Kidney (tissue), 13 donors: ENCODE measurements at regions not wholly inside any gene's neighbourhood (a gene's known extent, or its start where the extent isn't known, plus 50 kb on each side); places are given as distances from the start of the nearest gene placed in this dataset.
"Not testable (repeated sequence)": the region's sequence is repeated elsewhere in the genome, so short reads cannot be mapped to it uniquely, and the experiment has no call there.

Source experiments
- DNase-seq, 5 donors: peaks; one replicate each; pipeline ENCODE4 v3.0.0-alpha.2; 2013 to 2020
- FAIRE-seq: peaks from 2 replicates; lab custom pipeline; 2012; peaks lifted over from hg19 to GRCh38; lab: Jason Lieb, UNC
- H3K27ac ChIP-seq, 2 donors: one replicate each; pipeline ENCODE4 v1.7.0; 2013; ENCODE audit warnings: low read depth in 2 of 2, low read length in 2 of 2, inconsistent platforms in 1 of 2
- H3K27me3 ChIP-seq: one replicate; pipeline ENCODE4 v1.7.1; 2013; ENCODE audit warnings: low read length, inconsistent platforms; ENCODE audit not compliant: control insufficient read depth, insufficient read depth
- H3K36me3 ChIP-seq, 3 donors: one replicate each; pipeline versions ENCODE4 v1.7.0 to v1.7.1; 2013; ENCODE audit warnings: low read length in 3 of 3, control low read depth in 1 of 3, inconsistent platforms in 1 of 3; ENCODE audit not compliant: insufficient read depth in 3 of 3, control insufficient read depth in 2 of 3
- H3K4me1 ChIP-seq, 3 donors: one replicate each; pipeline versions ENCODE4 v1.7.0 to v1.7.1; 2013; ENCODE audit warnings: low read length in 3 of 3, inconsistent platforms in 1 of 3, low read depth in 1 of 3; ENCODE audit not compliant: control insufficient read depth in 2 of 3, insufficient read depth in 2 of 3
- H3K4me3 ChIP-seq, 3 donors: one replicate each; pipeline versions ENCODE4 v1.7.0 to v1.8.1; 2013; ENCODE audit warnings: low read length in 3 of 3, control low read depth in 1 of 3, inconsistent platforms in 1 of 3
- H3K9ac ChIP-seq, 3 donors: one replicate each; pipeline versions ENCODE4 v1.7.0 to v1.7.1; 2013; ENCODE audit warnings: low read length in 3 of 3, control low read depth in 1 of 3, inconsistent platforms in 1 of 3
- H3K9me3 ChIP-seq, 3 donors: one replicate each; pipeline versions ENCODE4 v1.7.0 to v1.7.1; 2013; ENCODE audit warnings: low read length in 3 of 3, control low read depth in 1 of 3, inconsistent platforms in 1 of 3; ENCODE audit not compliant: control insufficient read depth in 2 of 3, insufficient read depth in 1 of 3
- intact Hi-C: fragments of 100-400 bp; cut with DNase I; formaldehyde crosslinking; loops from one replicate; pipeline ENCODE4 v1.11.1; 2022
- TF ChIP-seq, protein P1 (sequence below): IDR thresholded peaks from 3 replicates; pipeline ENCODE4 v1.5.1; 2012; ENCODE audit warnings: mild to moderate bottlenecking, moderate library complexity, borderline replicate concordance; ENCODE audit not compliant: insufficient read depth; ENCODE audit errors: extremely low read depth
- donor health status: control.
- donor health status: control.
- donor health status: control.
- donor health status: control.
- donor health status: control.
- donor health status: DM: yes; HTN: yes; CAD: no.
- donor health status: Normal renal cell carcinoma (clear cell type).

DNA sequence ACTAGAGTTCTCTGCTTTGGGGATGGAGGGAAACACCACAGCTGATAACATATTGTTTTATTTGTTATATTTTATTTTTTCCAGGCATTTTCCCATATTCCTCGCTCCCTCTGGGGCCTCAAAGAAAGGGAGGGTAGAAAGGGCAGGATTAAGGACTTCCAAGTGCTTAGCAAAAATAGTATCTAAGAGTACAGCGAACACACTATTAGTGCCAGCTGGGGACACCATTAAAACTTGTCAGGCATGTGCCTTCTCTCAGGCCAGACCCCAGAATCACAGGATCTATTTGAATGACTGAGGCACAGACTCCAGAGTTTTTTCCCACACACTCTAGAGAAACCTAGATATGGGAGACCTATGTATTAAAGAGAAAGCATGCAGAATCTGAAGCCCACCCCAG is 451.0 kb upstream of the TRPC7 start:
- Histone ChIP-seq H3K27me3 (no peaks in the 10 kb centered on the region), H3K36me3 (no peaks in the 10 kb centered on the region), H3K9ac (no peak overlapping the region), H3K9me3 (no peaks in the 10 kb centered on the region), H3K4me3 (no peak overlapping the region), H3K27ac (no peak overlapping the region), H3K4me1 (no peaks in the 10 kb centered on the region)
- TF ChIP-seq, protein P1, sequence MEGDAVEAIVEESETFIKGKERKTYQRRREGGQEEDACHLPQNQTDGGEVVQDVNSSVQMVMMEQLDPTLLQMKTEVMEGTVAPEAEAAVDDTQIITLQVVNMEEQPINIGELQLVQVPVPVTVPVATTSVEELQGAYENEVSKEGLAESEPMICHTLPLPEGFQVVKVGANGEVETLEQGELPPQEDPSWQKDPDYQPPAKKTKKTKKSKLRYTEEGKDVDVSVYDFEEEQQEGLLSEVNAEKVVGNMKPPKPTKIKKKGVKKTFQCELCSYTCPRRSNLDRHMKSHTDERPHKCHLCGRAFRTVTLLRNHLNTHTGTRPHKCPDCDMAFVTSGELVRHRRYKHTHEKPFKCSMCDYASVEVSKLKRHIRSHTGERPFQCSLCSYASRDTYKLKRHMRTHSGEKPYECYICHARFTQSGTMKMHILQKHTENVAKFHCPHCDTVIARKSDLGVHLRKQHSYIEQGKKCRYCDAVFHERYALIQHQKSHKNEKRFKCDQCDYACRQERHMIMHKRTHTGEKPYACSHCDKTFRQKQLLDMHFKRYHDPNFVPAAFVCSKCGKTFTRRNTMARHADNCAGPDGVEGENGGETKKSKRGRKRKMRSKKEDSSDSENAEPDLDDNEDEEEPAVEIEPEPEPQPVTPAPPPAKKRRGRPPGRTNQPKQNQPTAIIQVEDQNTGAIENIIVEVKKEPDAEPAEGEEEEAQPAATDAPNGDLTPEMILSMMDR = no peak
- FAIRE-seq (no peak), DNase-seq (no peak)
- intact Hi-C loops = no loop called here

DNA sequence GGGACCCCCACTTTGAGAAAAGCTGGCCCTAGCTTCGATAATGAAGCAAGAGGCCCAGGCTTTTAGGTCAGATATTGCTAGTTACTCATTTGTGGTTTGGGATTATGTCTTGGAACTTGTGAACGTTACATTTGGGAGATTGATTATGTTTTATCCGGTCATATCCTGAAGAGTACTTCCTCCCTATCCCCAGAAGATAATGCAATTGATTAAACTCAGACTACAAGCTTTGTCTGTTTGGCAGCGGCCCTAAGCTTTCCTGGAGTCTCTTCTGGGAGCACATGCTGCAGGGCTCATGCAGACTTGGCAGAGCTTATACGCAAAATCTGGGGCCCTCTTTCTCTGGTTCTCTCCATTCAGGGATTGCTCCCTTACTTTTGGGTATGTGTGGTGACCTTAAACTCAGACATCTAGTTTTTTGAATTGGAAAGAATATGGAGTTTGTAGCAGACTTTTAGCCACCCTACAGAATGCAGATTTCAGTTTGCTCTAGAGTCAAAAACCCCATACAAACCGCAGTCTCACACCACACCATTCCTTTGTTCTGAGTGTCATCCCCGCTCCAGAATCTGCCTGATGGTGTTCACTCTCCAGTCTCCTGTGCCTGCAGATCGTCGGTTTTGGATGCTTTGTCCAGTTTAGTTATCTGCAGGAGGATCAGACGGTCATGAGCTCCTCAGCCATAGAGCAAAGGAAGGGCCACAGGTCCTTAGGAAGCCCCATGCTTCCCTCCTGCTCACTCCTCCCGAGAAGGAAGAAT is 449.5 kb upstream of the TRPC7 start:
- no peaks in the 10 kb centered on the region for H3K4me1 ChIP-seq
- no peaks in the 10 kb centered on the region for H3K36me3 ChIP-seq
- no peaks in the 10 kb centered on the region for H3K9me3 ChIP-seq
- no peak overlapping the region for H3K27ac ChIP-seq
- no peak for FAIRE-seq
- H3K4me3 ChIP-seq = no peak overlapping the region
- H3K27me3 ChIP-seq = no peaks in the 10 kb centered on the region
- DNase-seq = no peak
- TF ChIP-seq, protein P1 = no peak
- intact Hi-C loops = no loop called here
- no peak overlapping the region for H3K9ac ChIP-seq

DNA sequence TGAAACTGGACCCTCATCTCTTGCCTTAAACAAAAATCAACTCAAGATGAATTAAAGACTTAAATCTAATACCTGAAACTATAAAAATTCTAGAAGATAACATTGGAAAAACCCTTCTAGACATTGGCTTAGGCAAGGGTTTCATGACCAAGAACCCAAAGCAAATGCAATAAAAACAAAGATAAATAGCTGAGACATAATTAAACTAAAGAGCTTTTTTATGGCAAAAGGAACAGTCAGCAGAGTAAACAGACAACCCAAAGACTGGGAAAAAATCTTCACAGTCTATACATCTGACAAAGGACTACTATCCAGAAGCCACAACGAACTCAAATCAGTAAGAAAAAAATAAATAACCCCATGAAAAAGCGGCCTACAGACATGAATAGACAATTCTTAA is 446.9 kb upstream of the TRPC7 start:
- H3K27ac ChIP-seq, FAIRE-seq, DNase-seq, H3K27me3 ChIP-seq, H3K9me3 ChIP-seq, H3K36me3 ChIP-seq, H3K4me3 ChIP-seq, intact Hi-C loops, H3K9ac ChIP-seq, H3K4me1 ChIP-seq: not testable (repeated sequence)

DNA sequence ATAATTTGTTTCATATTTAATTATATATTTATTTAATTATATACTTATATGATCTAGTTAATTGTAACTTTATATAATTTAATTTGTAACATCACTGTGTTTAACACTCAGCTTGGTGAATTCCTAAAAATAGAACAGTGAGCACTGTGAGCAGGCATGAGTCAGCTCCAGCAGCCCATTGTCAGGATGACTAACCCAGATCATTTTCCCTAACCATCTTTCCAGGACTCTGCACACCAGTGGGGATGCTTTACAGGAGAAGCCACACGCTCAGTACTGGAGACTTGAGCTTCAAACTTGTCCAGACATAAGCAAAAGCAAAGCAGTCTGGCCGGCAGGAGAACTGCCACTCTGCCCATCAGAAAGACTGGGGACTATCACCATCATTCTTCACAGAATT is 446.2 kb upstream of the TRPC7 start:
- no peak for DNase-seq
- Histone ChIP-seq H3K27ac (no peak overlapping the region), H3K4me3 (no peak overlapping the region), H3K9ac (no peak overlapping the region), H3K4me1 (no peaks in the 10 kb centered on the region), H3K9me3 (no peaks in the 10 kb centered on the region), H3K27me3 (no peaks in the 10 kb centered on the region), H3K36me3 (no peaks in the 10 kb centered on the region)
- intact Hi-C loops = no loop called here
- TF ChIP-seq, protein P1 = no peak
- FAIRE-seq = no peak
